K562 (cell line): ENCODE measurements at regions not wholly inside any gene's neighbourhood (a gene's known extent, or its start where the extent isn't known, plus 50 kb on each side); places are given as distances from the start of the nearest gene placed in this dataset.

Experiments used
- ATAC-seq: fragments of 200-7000 bp; cut with Tn5 transposase; 3 replicates; pipeline ENCODE4 v1.9.1; 2020; ENCODE audit warnings: moderate library complexity
- BruUV-seq: library from RNA; stranded (reverse); fragments of 400-500 nt; replicated peaks from 2 replicates; lab custom pipeline; 2021; lab: Mats Ljungman, UMichigan
- CTCF ChIA-PET: fragments of 300-600 bp; formaldehyde crosslinking; extraction: SDS; loops from one replicate; lab custom pipeline; 2021; ENCODE audit warnings: low intra/inter-chr PET ratio; lab: Yijun Ruan, JAX
- POLR2A ChIA-PET: fragments of 300-600, 350-650 bp; sonication (Branson Sonifier 250); formaldehyde crosslinking; extraction: SDS; loops from one replicate; lab custom pipeline; 2021; ENCODE audit warnings: antibody characterized with exemption, inconsistent platforms; lab: Yijun Ruan, JAX
- DNase-seq, 4 experiments: peaks; one replicate each; pipeline versions ENCODE4 v3.0.0 to v3.0.0-alpha.2; 2011 to 2018; ENCODE audit warnings: low spot score in 3 of 4, mixed read lengths in 3 of 4; ENCODE audit errors: extremely low read depth in 1 of 4
- FAIRE-seq: peaks from 2 replicates; lab custom pipeline; 2011; peaks lifted over from hg19 to GRCh38; lab: Jason Lieb, UNC
- H2AFZ ChIP-seq: 2 replicates; pipeline ENCODE4 v1.6.0; 2011; ENCODE audit warnings: low read depth, low read length, control low read depth, inconsistent platforms
- H3K27ac ChIP-seq: fragments of 200-600 bp; 3 replicates; pipeline ENCODE4 v1.8.0; 2011; ENCODE audit warnings: low read depth, mild to moderate bottlenecking, control low read depth, inconsistent platforms, low read length, moderate library complexity, mixed read lengths; ENCODE audit errors: extremely low read depth
- H3K27me3 ChIP-seq, 2 experiments: fragments of 300-600 bp in 1 of 2; 2 replicates in 1 of 2; 3 replicates in 1 of 2; pipeline versions ENCODE4 v1.6.0 to v1.8.0; 2011; ENCODE audit warnings: inconsistent platforms in 2 of 2, low read length in 2 of 2, mild to moderate bottlenecking in 1 of 2, mixed read lengths in 1 of 2, moderate library complexity in 1 of 2; ENCODE audit not compliant: control insufficient read depth in 2 of 2, insufficient read depth in 2 of 2
- H3K36me3 ChIP-seq: fragments of 300-600 bp; 3 replicates; pipeline ENCODE4 v1.8.0; 2011; ENCODE audit warnings: mild to moderate bottlenecking, low read length, inconsistent platforms; ENCODE audit not compliant: control insufficient read depth, insufficient read depth
- H3K4me1 ChIP-seq, 2 experiments: fragments of 200-600 bp in 1 of 2; replicated peaks in 1 of 2; 2 replicates in 1 of 2; 3 replicates in 1 of 2; pipeline versions ENCODE4 v1.5.1 to v1.8.0; 2011; ENCODE audit warnings: inconsistent platforms in 2 of 2, low read length in 2 of 2, mild to moderate bottlenecking in 1 of 2, mixed read lengths in 1 of 2, moderate library complexity in 1 of 2; ENCODE audit not compliant: control insufficient read depth in 2 of 2, insufficient read depth in 2 of 2
- H3K4me2 ChIP-seq: 2 replicates; pipeline ENCODE4 v1.6.1; 2011; ENCODE audit warnings: low read length, control low read depth, inconsistent platforms, mixed read lengths; ENCODE audit not compliant: insufficient read depth
- H3K4me3 ChIP-seq: fragments of 200-600 bp; sonication (generic), shearing (Covaris generic); 2 replicates; pipeline ENCODE4 v1.5.1; 2016; ENCODE audit warnings: control low read depth, inconsistent platforms
- H3K79me2 ChIP-seq: fragments of 200-600 bp; 3 replicates; pipeline ENCODE4 v1.8.0; 2011; ENCODE audit warnings: low read length, inconsistent platforms; ENCODE audit not compliant: control insufficient read depth, insufficient read depth
- H3K9ac ChIP-seq, 2 experiments: 2 replicates each; pipeline versions ENCODE4 v1.6.0 to v1.6.1; 2011; ENCODE audit warnings: low read depth in 2 of 2, low read length in 2 of 2, control low read depth in 1 of 2, inconsistent platforms in 1 of 2, mild to moderate bottlenecking in 1 of 2, mixed read lengths in 1 of 2; ENCODE audit not compliant: insufficient read depth in 1 of 2
- H3K9me1 ChIP-seq: one replicate; pipeline ENCODE4 v1.6.0; 2011; ENCODE audit warnings: inconsistent platforms, mild to moderate bottlenecking, low read length, moderate library complexity; ENCODE audit not compliant: control insufficient read depth, insufficient read depth
- H3K9me3 ChIP-seq: replicated peaks from 2 replicates; pipeline ENCODE4 v1.5.1; 2011; ENCODE audit warnings: low read depth, low read length, inconsistent platforms; ENCODE audit not compliant: control insufficient read depth, insufficient read depth
- H4K20me1 ChIP-seq: replicated peaks from 2 replicates; pipeline ENCODE4 v1.6.1; 2011; ENCODE audit warnings: low read length, inconsistent platforms, mixed read lengths; ENCODE audit not compliant: control insufficient read depth, insufficient read depth
- KLF6 ChIP-seq: fragments of 250-450 bp; sonication (Bioruptor Pico); IDR thresholded peaks from 2 replicates; pipeline ENCODE4 v1.4.0; 2020; ENCODE audit warnings: mild to moderate bottlenecking, moderate library complexity, borderline replicate concordance
- MBD2 ChIP-seq: sonication (generic); IDR thresholded peaks from 2 replicates; pipeline ENCODE4 v1.6.1; 2016; ENCODE audit warnings: low read depth, borderline replicate concordance
- SMC3 ChIP-seq: conservative IDR thresholded peaks from 2 replicates; pipeline ENCODE4 v1.6.1; 2011; ENCODE audit warnings: low read depth, low read length, improper control_type of control experiment; ENCODE audit not compliant: insufficient read depth
- ZBTB33 ChIP-seq: sonication (generic); formaldehyde crosslinking; IDR thresholded peaks from 2 replicates; pipeline ENCODE4 v1.8.1; 2023; ENCODE audit warnings: mild to moderate bottlenecking, missing genetic modification reagents
- ZFP91 ChIP-seq: sonication (generic); formaldehyde crosslinking; IDR thresholded peaks from 2 replicates; pipeline ENCODE4 v1.8.0; 2022; ENCODE audit warnings: mild to moderate bottlenecking, missing genetic modification reagents
- ZNF146 ChIP-seq: IDR thresholded peaks from one replicate; pipeline ENCODE4 v1.6.1; 2018; ENCODE audit warnings: missing compliant biosample characterization; ENCODE audit not compliant: unreplicated experiment
- WGBS: fragments of 100-300 bp; shearing (Covaris generic); methylation state at CpG from one replicate; pipeline ENCODE4 v1.1.6; 2016; ENCODE audit warnings: low coverage, mixed read lengths; ENCODE audit not compliant: insufficient coverage; ENCODE audit errors: missing lambda C conversion rate; 5-methylcytosine and 5-hydroxymethylcytosine counted together
- in situ Hi-C: fragments of 300-500 bp; cut with MboI; formaldehyde crosslinking; loops from 4 replicates; pipeline ENCODE4 v1.15.0; 2018; ENCODE audit warnings: inconsistent platforms, mixed read lengths
- intact Hi-C: fragments of 100-400 bp; cut with micrococcal nuclease; formaldehyde crosslinking; loops from 2 replicates; pipeline ENCODE4 v1.14.2; 2022

- ChIA-PET POLR2A (no interaction called here), CTCF (no interaction called here)
- no peak for TF ChIP-seq ZNF146 (CRISPR knock-in tag)
- TF ChIP-seq MBD2 = no peak
- no peak for TF ChIP-seq ZFP91
- no peak for TF ChIP-seq KLF6 (CRISPR knock-in tag)
- no peak for TF ChIP-seq ZBTB33 (CRISPR knock-in tag)
- no peak for TF ChIP-seq SMC3
- no peak overlapping the region for H2AFZ ChIP-seq
- BruUV-seq = no TSS peak
- in situ Hi-C loops (no loop called here), intact Hi-C loops (no loop called here)
- no peak overlapping the region for H3K27ac ChIP-seq
- WGBS = 0% methylated on average over 1 of the region's 1 CpG
- no peak overlapping the region for H3K9ac ChIP-seq
- no peak for FAIRE-seq
- ATAC-seq = no peak
- H3K79me2 ChIP-seq = no peaks in the 10 kb centered on the region
- no peak overlapping the region for H3K4me2 ChIP-seq
- no peaks in the 10 kb centered on the region for H3K4me1 ChIP-seq
- H3K9me3 ChIP-seq = no peaks in the 10 kb centered on the region
- H3K27me3 ChIP-seq = no peaks in the 10 kb centered on the region
- H3K4me3 ChIP-seq = no peak overlapping the region
- DNase-seq = no peak
- no peaks in the 10 kb centered on the region for H4K20me1 ChIP-seq
- H3K9me1 ChIP-seq = no peaks in the 10 kb centered on the region
- H3K36me3 ChIP-seq = no peaks in the 10 kb centered on the region
These were observed 302.1 kb downstream of the PCDH17 start for GRCh38 chr13:57933606-57934005.
